Endothelial cell of umbilical vein (primary cell): ENCODE measurements at regions not wholly inside any gene's neighbourhood (a gene's known extent, or its start where the extent isn't known, plus 50 kb on each side); places are given as distances from the start of the nearest gene placed in this dataset.

ENCODE experiments used
- BruUV-seq: library from RNA; stranded (reverse); fragments of 400-500 nt; replicated peaks from 2 replicates; lab custom pipeline; 2021; lab: Mats Ljungman, UMichigan
- CTCF ChIA-PET: fragments of 300-600, 350-600 bp; sonication (Branson Sonifier 250); formaldehyde crosslinking; loops from one replicate; lab custom pipeline; 2021; ENCODE audit warnings: antibody characterized with exemption, inconsistent platforms; lab: Charles Lee
- POLR2A ChIA-PET: fragments of 300-600, 350-600 bp; sonication (Branson Sonifier 250); formaldehyde crosslinking; loops from one replicate; lab custom pipeline; 2021; ENCODE audit warnings: antibody characterized with exemption, inconsistent platforms; lab: Charles Lee
- DNase-seq: peaks from one replicate; pipeline ENCODE4 v3.0.0-alpha.2; 2011; ENCODE audit warnings: low read depth, low spot score
- FAIRE-seq: peaks from 2 replicates; lab custom pipeline; 2011; peaks lifted over from hg19 to GRCh38; lab: Jason Lieb, UNC
- H2AFZ ChIP-seq: 2 replicates; pipeline ENCODE4 v1.6.0; 2012; ENCODE audit warnings: low read depth, low read length, control low read depth, inconsistent platforms
- H3K27ac ChIP-seq: 2 replicates; pipeline ENCODE4 v1.5.1; 2011; ENCODE audit warnings: low read depth, mild to moderate bottlenecking, control low read depth, low read length, moderate library complexity; ENCODE audit not compliant: insufficient read depth
- H3K27me3 ChIP-seq, 2 experiments: 2 replicates each; pipeline versions ENCODE4 v1.6.0 to v1.6.1; 2011; ENCODE audit warnings: low read length in 2 of 2, mixed read lengths in 1 of 2; ENCODE audit not compliant: control insufficient read depth in 2 of 2, insufficient read depth in 2 of 2
- H3K36me3 ChIP-seq, 2 experiments: 2 replicates in 1 of 2; 3 replicates in 1 of 2; pipeline ENCODE4 v1.5.1; 2011; ENCODE audit warnings: low read length in 2 of 2, mild to moderate bottlenecking in 1 of 2, moderate library complexity in 1 of 2; ENCODE audit not compliant: control insufficient read depth in 2 of 2, insufficient read depth in 2 of 2; ENCODE audit errors: extremely low read depth in 1 of 2
- H3K4me1 ChIP-seq: 3 replicates; pipeline ENCODE4 v1.5.1; 2011; ENCODE audit warnings: mild to moderate bottlenecking, low read length; ENCODE audit not compliant: control insufficient read depth, insufficient read depth; ENCODE audit errors: extremely low read depth
- H3K4me2 ChIP-seq: 2 replicates; pipeline ENCODE4 v1.6.1; 2011; ENCODE audit warnings: low read length, control low read depth, mixed read lengths; ENCODE audit not compliant: insufficient read depth
- H3K4me3 ChIP-seq, 3 experiments: fragments of 200-600 bp in 1 of 3; sonication (generic), shearing (Covaris generic) in 1 of 3; replicated peaks in 1 of 3; 2 replicates each; pipeline ENCODE4 v1.5.1; 2011 to 2016; ENCODE audit warnings: control low read depth in 3 of 3, low read length in 3 of 3, mild to moderate bottlenecking in 2 of 3, inconsistent platforms in 1 of 3, low read depth in 1 of 3, moderate library complexity in 1 of 3; ENCODE audit not compliant: insufficient read depth in 1 of 3
- H3K79me2 ChIP-seq: 2 replicates; pipeline ENCODE4 v1.6.0; 2012; ENCODE audit warnings: low read length, inconsistent platforms; ENCODE audit not compliant: control insufficient read depth, insufficient read depth
- H3K9ac ChIP-seq: replicated peaks from 2 replicates; pipeline ENCODE3; 2011; ENCODE audit warnings: low read length, control low read depth; ENCODE audit not compliant: insufficient read depth; ENCODE audit errors: extremely low read depth
- H3K9me1 ChIP-seq: replicated peaks from 3 replicates; pipeline ENCODE4 v1.6.0; 2011; ENCODE audit warnings: mild to moderate bottlenecking, low read length; ENCODE audit not compliant: control insufficient read depth, insufficient read depth; ENCODE audit errors: extremely low read depth
- H3K9me3 ChIP-seq: replicated peaks from 2 replicates; pipeline ENCODE4 v1.5.1; 2012; ENCODE audit warnings: low read length, inconsistent platforms; ENCODE audit not compliant: control insufficient read depth, insufficient read depth
- H4K20me1 ChIP-seq: replicated peaks from 2 replicates; pipeline ENCODE3; 2011; ENCODE audit warnings: mild to moderate bottlenecking, low read length; ENCODE audit not compliant: control insufficient read depth, insufficient read depth; ENCODE audit errors: extremely low read depth
- EZH2 ChIP-seq: IDR thresholded peaks from 2 replicates; pipeline ENCODE4 v1.6.1; 2012; ENCODE audit warnings: borderline replicate concordance, low read depth, mild to moderate bottlenecking, moderate library complexity, low read length, inconsistent platforms; ENCODE audit not compliant: severe bottlenecking
- FOS ChIP-seq: IDR thresholded peaks from 2 replicates; pipeline ENCODE4 v1.6.1; 2011; ENCODE audit warnings: mild to moderate bottlenecking, low read length, moderate library complexity, borderline replicate concordance; ENCODE audit not compliant: insufficient read depth
- GATA2 ChIP-seq: IDR thresholded peaks from 2 replicates; pipeline ENCODE4 v1.7.0; 2011; ENCODE audit warnings: low read depth, mild to moderate bottlenecking, moderate library complexity, mixed read lengths, low read length; ENCODE audit not compliant: insufficient read length, insufficient read depth
- JUN ChIP-seq: IDR thresholded peaks from 2 replicates; pipeline ENCODE4 v1.6.1; 2011; ENCODE audit warnings: borderline replicate concordance, low read depth; ENCODE audit not compliant: insufficient read length, insufficient read depth
- MYC ChIP-seq: IDR thresholded peaks from one replicate; pipeline ENCODE4 v1.6.1; 2011; ENCODE audit warnings: mild to moderate bottlenecking, low read depth, low read length
- POLR2A ChIP-seq: IDR thresholded peaks from 2 replicates; pipeline ENCODE4 v1.6.1; 2012; ENCODE audit warnings: low read depth, mild to moderate bottlenecking, control low read depth, low read length
- POLR2AphosphoS5 ChIP-seq: IDR thresholded peaks from 2 replicates; pipeline ENCODE4 v1.6.1; 2012; ENCODE audit warnings: low read depth, mild to moderate bottlenecking, control low read depth, low read length, moderate library complexity; ENCODE audit not compliant: insufficient read depth
- dilution Hi-C: fragments of 300-500 bp; cut with MboI; formaldehyde crosslinking; loops from one replicate; pipeline ENCODE4 v1.15.0; 2019; ENCODE audit warnings: low sequenced_read_pairs; ENCODE audit not compliant: extremely low pct_ligation_motif_present
- intact Hi-C: fragments of 100-400 bp; cut with micrococcal nuclease; formaldehyde crosslinking; loops from one replicate; pipeline ENCODE4 v1.10.0; 2022
- TF ChIP-seq, protein P1 (sequence below), 2 donors: IDR thresholded peaks; 1 replicate in 1 of 2; 2 replicates in 1 of 2; pipeline ENCODE4 v1.5.1; 2011; ENCODE audit warnings: low read length in 2 of 2, mild to moderate bottlenecking in 2 of 2, moderate library complexity in 2 of 2, control low read depth in 1 of 2, inconsistent platforms in 1 of 2, low read depth in 1 of 2; ENCODE audit not compliant: insufficient read depth in 1 of 2; ENCODE audit errors: extremely low read depth in 1 of 2
- TF ChIP-seq, protein P2 (sequence below): IDR thresholded peaks from 2 replicates; pipeline ENCODE4 v1.6.1; 2011; ENCODE audit not compliant: insufficient read depth, insufficient read length

DNA sequence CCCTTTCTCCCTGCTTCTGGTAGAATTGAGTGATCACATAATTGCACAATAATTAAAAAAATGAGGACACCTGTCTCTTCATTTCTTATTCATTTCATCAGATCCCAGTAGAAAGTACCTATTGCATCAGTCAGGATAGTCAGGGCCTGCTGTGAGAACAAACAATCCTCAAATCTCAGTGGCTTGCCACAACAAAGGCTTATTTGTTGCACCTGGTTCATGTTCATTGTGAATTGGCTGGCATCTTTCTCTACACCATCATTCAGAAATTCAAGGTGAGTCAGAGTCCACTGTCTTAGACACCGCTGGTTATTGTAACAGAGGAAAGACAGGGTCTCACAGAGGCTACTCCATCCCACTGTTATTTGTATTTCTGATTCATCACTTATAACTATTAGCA lies 409.8 kb downstream of the STIM2 start:
- H3K79me2 ChIP-seq = no peaks in the 10 kb centered on the region
- no peaks in the 10 kb centered on the region for H3K4me1 ChIP-seq
- H2AFZ ChIP-seq = no peak overlapping the region
- H3K9me3 ChIP-seq = no peaks in the 10 kb centered on the region
- no peak overlapping the region for H3K27ac ChIP-seq
- BruUV-seq = no TSS peak
- CTCF ChIA-PET = no interaction called here
- TF ChIP-seq, protein P1, sequence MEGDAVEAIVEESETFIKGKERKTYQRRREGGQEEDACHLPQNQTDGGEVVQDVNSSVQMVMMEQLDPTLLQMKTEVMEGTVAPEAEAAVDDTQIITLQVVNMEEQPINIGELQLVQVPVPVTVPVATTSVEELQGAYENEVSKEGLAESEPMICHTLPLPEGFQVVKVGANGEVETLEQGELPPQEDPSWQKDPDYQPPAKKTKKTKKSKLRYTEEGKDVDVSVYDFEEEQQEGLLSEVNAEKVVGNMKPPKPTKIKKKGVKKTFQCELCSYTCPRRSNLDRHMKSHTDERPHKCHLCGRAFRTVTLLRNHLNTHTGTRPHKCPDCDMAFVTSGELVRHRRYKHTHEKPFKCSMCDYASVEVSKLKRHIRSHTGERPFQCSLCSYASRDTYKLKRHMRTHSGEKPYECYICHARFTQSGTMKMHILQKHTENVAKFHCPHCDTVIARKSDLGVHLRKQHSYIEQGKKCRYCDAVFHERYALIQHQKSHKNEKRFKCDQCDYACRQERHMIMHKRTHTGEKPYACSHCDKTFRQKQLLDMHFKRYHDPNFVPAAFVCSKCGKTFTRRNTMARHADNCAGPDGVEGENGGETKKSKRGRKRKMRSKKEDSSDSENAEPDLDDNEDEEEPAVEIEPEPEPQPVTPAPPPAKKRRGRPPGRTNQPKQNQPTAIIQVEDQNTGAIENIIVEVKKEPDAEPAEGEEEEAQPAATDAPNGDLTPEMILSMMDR (IDR thresholded peaks at IDR 0.05; ENCODE audit: extremely low read depth in 1 of 2, insufficient read depth in 1 of 2, low read depth in 1 of 2, low read length in 2 of 2) = no peak
- TF ChIP-seq FOS = no peak
- no peaks in the 10 kb centered on the region for H4K20me1 ChIP-seq
- no peak for FAIRE-seq
- no peaks in the 10 kb centered on the region for H3K9me1 ChIP-seq
- DNase-seq = no peak
- dilution Hi-C loops = no loop called here
- intact Hi-C loops = no loop called here
- no peaks in the 10 kb centered on the region for H3K27me3 ChIP-seq
- H3K9ac ChIP-seq = no peak overlapping the region
- no peak overlapping the region for H3K4me3 ChIP-seq
- POLR2A ChIA-PET = no interaction called here
- no peaks in the 10 kb centered on the region for H3K36me3 ChIP-seq
- H3K4me2 ChIP-seq = no peak overlapping the region

DNA sequence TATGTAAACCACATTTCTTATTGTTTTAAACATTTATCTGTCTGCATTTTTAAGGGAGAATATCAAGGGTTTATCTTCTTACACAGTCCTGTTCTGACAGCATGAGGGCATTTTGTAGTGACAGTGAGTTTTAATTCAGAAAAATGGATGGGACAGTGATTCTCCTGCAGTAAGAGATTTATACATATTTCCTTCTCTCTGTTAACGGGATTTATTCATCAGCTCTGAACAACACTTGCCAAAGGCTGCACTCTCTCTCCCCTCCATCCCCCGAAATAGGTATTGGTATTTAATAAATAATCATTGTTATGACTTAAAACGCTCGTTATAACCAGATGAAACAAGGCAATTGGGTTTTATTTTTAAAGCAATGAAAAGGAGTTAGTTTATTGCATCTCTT lies 410.9 kb downstream of the STIM2 start:
- intact Hi-C loops (no loop called here), dilution Hi-C loops (no loop called here)
- CTCF ChIA-PET = no interaction called here
- no peaks in the 10 kb centered on the region for H3K79me2 ChIP-seq
- no peak overlapping the region for H2AFZ ChIP-seq
- no peak overlapping the region for H3K4me2 ChIP-seq
- no peaks in the 10 kb centered on the region for H3K9me3 ChIP-seq
- POLR2A ChIA-PET = no interaction called here
- no peaks in the 10 kb centered on the region for H4K20me1 ChIP-seq
- H3K9ac ChIP-seq = no peak overlapping the region
- BruUV-seq = no TSS peak
- TF ChIP-seq JUN = no peak
- TF ChIP-seq GATA2 = no peak
- TF ChIP-seq POLR2AphosphoS5 = no peak
- TF ChIP-seq, protein P2, sequence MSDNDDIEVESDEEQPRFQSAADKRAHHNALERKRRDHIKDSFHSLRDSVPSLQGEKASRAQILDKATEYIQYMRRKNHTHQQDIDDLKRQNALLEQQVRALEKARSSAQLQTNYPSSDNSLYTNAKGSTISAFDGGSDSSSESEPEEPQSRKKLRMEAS = no peak
- TF ChIP-seq FOS = no peak
- TF ChIP-seq, protein P1 (IDR thresholded peaks at IDR 0.05; ENCODE audit: extremely low read depth in 1 of 2, insufficient read depth in 1 of 2, low read depth in 1 of 2, low read length in 2 of 2) = no peak
- no peak for TF ChIP-seq MYC
- no peak for TF ChIP-seq POLR2A
- no peak for TF ChIP-seq EZH2
- H3K4me3 ChIP-seq = no peak overlapping the region
- H3K9me1 ChIP-seq = no peaks in the 10 kb centered on the region
- FAIRE-seq (no peak), DNase-seq (no peak)
- no peaks in the 10 kb centered on the region for H3K36me3 ChIP-seq
- no peak overlapping the region for H3K27ac ChIP-seq
- no peaks in the 10 kb centered on the region for H3K27me3 ChIP-seq
- no peaks in the 10 kb centered on the region for H3K4me1 ChIP-seq
